HK-2 (cell line): ENCODE measurements at regions not wholly inside any gene's neighbourhood (a gene's known extent, or its start where the extent isn't known, plus 50 kb on each side); places are given as distances from the start of the nearest gene placed in this dataset.

ENCODE experiments used
- DNase-seq: peaks from one replicate; pipeline ENCODE4 v3.0.0-alpha.2; 2018; ENCODE audit not compliant: unreplicated experiment

DNA sequence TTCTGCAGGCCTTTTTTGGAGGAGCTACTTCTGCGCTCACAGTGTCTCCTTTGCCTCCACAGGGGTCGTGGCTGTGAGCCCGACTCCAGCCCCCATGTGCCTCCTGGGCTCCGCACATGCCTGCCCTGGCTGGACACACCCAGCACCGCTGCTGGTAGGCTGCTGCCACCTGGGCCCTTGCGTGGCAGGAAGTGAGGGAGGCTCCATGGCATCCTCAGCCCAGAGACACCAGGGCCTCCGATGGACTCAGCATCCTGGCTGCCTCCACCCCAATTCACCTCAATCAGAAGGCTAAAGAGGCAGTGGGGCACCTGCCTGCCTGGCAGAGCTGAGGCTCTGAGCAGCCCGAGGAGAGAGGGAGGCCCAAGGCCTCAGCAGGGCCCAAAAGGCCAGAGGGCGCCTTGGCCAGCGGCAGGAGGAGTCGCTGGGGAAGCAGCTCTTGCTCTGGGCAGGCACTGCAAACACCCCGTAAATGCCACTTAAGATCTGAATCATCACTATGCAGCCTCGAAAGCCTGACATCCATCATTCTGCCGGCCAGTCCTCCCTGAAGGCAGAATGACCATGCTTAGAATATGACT is 68.3 kb upstream of the OTOS start:
- DNase-seq: no peak

DNA sequence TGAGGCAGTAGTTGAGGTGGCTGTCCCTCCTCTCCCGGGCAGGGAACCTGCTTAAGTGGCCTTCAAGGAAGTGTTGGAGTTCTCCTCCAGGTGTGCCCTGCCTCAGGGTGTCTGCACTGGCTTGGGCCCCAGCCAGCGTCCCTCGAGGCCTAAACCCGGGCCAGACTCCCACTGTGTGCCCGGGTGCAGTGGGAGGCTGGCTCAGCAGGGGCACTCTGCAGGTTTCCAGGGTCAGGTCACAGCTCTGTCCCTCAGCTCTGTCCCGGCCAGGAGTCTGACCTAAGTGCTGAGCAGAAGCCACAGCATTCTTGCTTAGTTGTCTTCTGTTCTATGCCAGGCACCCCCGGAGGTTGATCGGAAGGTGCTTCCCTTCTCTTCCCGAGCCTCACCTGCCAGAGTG is 69.0 kb upstream of the OTOS start:
- DNase-seq: no peak

GRCh38 chr2:240210198-240210965 is 69.9 kb upstream of the OTOS start:
- DNase-seq: no peak

DNA sequence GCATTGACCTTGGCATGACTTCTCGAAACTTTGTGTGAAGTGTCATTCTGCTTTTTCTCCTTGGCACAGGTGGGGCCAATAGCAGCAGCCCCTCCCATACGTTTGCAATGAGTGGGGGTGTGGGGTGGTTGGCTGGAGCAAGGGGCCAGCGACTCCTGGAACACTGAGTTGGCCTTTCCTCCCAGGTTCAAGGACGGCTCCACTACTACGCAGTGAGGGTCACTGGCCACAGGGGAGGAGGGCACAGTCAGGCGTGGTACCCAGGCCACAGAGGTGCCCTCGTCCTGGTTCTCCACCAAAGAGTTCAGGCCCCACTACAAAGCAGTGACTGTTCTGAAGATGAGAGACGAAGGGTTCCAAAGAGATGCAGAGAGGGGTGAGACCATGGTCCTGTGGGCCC is 70.6 kb upstream of the OTOS start:
- DNase-seq: no peak

GRCh38 chr2:240211598-240212424 is 71.4 kb upstream of the OTOS start:
- no peak for DNase-seq

DNA sequence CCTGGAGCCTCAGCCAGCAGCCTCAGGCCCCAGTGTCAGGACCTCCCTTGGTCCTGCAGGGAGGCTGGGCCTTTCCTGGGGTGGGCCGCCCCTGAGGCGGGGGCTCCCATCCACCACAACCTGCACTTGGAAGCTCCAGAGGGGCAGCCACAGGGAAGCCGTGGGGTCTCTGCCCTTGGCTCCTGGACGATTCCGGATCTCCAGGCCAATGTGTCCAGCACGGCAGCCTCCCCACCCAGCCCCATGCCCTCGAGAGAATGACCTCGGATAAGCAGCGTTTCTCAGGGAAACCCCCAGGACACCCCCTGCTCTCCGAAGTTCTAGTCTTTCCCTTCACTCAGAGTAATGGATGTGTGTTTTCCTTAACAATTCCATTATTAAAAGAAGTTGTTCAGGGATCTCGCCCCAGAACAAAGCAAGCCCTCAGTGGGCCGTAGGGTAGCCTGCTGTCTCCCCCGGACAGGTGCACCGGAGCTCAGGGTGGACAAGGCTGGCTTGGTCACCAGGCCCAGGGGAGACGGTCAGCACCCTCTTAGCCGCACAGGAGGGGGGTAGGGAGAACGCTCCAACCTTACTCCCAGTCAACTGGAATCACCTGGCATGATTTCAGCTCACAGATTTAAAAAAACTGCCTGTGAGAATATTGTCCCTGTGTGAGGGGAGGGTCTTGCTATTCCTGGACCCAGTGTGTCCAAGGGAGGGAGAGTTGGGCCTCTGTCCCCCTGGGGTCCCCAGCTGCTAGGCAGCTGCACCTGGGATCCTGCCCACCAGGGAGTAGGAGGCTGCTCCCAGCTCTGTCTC is 72.2 kb upstream of the OTOS start:
- no peak for DNase-seq

DNA sequence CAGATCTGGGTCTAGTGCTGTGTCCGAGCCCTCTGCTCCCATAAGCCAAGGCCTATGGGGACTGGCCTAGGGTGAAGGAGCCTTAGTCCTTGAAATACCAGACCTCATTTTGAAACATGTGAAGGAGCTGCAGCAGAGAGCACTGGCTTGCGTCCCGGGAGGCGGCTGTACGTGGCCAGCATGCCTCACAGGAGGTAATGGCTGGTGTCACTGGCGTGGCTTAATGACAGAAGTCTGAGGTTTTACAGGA is 72.7 kb upstream of the OTOS start:
- no peak for DNase-seq

DNA sequence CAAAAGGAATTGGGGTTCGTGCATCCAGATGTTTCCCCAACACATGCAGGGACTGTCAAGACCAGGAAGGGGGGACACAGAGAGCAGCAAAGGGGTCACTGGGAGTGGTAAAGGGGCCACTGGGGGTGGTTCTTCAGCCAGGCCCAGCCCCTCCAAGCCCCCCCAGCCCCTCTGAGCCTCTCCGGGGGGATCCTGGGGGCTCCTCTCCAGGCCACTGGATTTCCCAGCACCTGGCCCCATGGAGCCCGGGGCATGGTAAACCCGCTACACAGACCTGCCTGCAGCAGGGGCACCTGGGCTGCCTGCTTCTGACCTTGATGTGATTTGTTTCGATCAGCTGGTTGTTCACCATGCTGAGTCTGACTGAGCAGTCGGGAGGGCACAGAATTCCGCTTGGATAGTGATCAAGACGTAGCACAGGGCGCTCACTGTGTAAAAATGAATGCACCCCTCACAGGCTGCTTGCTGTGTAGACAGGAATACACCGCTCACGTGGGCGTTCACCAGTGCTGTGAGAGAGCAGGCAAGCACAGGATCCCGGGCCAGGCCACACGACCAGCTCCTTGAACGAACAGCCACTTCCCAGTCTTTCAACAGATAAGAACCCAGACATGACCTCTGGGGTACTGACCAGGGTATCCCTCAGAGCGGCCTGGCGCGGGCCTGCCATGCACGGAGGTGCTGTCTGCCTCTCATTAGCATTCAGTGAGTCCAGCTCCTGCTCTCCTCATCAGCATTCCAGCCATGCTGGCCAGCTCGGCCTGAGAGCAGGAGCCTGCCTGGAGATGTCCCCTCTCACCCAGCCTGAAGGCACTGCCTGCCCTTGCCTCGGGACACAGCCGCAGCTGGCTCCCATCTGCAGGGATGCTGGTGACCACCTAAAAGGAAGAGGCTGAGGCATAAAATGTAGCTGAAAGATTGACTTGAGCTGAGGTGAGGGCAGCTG is 73.3 kb upstream of the OTOS start:
- DNase-seq: no peak

GRCh38 chr2:240214790-240215675 is 74.6 kb upstream of the OTOS start:
- DNase-seq: no peak

DNA sequence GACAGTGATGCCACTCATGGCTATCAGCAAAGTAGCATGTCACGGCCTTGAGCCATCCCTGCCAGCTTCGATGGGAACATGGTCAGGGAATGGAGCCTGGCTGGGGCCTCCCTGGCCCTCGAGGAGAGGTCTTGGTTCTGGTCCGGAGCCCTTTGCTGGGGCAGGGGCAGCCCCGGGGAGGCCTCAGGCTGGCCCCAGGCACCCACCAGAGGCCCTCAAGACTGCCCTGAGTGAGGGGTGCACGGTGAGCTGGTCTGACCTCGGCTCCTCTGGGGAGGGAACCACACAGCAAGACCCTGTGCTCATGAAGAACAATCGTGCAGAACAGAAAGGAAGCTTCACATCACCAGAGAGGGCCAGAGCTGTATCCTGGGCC is 75.2 kb upstream of the OTOS start:
- DNase-seq: no peak

- DNase-seq: no peak
These were observed 75.7 kb upstream of the OTOS start for GRCh38 chr2:240216167-240216566.

- no peak for DNase-seq
These were observed 77.2 kb upstream of the OTOS start for GRCh38 chr2:240217431-240218301.

DNA sequence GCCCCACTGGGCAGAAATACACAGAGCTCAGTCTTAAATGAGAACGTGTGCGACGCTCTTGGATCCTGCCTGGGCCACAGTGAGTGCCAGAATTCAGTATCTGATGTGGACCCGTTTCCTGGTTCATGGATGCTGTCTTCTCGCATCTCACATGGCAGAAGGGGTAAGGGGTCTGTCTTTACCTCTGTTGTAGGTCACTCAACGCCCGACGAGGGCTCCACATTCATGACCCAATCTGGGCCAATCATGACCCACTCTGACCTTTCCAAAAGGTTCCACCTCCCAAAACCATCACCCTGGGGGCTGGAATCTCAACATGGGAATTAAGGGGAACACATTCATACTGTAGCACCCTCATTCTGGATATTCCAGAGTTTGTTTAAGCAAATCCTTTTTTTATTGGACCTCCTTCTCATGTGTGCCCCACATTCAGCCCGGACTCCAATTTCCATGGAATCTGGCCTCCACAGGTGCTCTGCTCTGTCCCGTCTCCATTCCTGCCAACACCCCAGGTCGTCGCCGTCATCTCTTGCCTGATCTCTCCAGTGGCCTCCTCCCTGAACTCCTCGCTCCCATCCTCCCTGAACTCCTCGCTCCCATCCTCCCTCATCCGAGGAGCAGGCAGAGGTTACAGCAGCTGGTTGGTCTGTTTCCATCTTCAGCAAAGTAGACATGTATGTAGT is 78.9 kb upstream of the OTOS start:
- no peak for DNase-seq

DNA sequence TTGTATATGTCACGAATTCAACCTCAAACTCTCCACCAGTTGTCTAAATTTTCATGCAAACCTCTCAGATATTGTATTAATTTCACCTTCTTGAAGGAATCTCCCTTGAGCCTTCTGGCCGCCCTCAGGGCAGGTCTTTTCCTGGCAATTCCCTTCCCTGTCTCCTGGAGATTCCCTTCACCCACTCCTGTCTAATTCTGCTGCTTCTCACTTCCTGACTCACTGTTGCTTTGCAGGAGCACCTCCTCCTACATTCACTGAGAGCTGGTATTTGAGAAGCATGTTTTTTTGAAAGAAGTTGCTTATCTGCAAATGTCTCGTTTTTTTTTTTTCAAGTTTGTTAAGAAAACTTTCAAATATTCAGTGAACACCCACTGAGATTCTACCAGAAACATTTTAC is 79.9 kb upstream of the OTOS start:
- no peak for DNase-seq

GRCh38 chr2:240223631-240224030 is 83.2 kb upstream of the OTOS start:
- no peak for DNase-seq

DNA sequence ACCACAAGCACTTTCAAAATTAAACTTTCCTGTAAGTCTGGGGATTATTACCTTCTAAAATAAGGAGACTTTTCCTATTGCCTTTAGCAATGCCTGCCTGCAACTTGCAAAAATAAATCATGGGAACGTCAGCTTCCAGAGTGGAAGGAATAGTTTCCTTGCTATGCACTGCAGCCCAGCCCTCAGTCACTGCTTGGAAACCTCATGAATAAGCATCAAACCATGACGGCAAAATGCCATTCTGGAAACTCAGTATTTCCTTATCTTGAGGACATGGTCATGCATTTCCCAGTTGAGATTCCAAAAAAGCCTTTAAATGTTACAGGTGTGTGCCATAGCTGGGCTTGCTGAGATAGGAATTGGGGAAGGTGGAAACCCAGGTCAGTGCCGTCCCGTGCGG is 84.2 kb upstream of the OTOS start:
- DNase-seq: no peak

- DNase-seq: no peak
These were observed 84.7 kb upstream of the OTOS start for GRCh38 chr2:240225131-240225530.

DNA sequence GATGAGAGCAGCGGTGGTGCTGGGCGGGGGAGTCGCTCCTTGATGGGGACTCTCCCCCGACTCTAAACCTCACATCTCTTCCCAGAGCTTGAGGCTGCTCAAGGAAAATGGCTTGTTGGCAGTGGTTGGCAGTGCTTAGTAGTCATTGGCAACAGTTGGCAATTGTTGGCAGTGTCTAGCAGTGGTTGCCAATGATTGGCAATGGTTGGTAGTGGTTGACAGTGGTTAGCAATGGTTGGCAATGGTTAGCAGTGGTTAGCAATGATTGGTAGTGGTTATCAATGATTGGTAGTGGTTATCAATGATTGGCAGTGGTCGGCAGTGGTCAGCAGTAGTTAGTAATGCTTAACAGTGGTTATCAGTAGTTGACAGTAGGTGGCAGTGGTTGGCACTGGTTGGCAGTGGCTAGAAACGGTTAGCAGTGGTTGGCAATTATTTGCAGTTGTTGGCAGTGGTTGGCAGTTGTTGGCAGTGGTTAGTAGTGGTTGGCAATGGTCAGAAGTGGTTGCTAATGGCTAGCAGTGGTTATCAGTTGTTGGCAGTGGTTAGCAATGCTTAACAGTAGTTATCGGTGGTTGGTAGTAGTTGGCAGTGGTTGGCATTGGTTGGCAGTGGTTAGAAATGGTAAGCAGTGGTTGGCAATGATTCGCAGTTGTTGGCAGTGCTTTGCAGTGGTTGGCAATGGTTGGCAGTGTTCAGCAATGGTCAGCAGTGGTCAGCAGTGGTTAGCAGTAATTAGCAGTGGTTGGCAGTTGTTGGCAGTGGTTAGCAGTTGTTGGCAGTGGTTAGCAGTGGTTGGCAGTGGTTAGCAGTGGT is 85.4 kb upstream of the OTOS start:
- DNase-seq: no peak
